Caki2 (cell line): ENCODE measurements at regions not wholly inside any gene's neighbourhood (a gene's known extent, or its start where the extent isn't known, plus 50 kb on each side); places are given as distances from the start of the nearest gene placed in this dataset.

ENCODE experiments used
- DNase-seq: peaks from one replicate; pipeline ENCODE4 v3.0.0-alpha.2; 2015; ENCODE audit warnings: low read depth
- in situ Hi-C: cut with HindIII; loops from 2 replicates; pipeline ENCODE4 v1.10.0; 2016; ENCODE audit warnings: low sequenced_read_pairs, low pct_unique_long_range_greater_than_20kb, mixed read lengths

DNA sequence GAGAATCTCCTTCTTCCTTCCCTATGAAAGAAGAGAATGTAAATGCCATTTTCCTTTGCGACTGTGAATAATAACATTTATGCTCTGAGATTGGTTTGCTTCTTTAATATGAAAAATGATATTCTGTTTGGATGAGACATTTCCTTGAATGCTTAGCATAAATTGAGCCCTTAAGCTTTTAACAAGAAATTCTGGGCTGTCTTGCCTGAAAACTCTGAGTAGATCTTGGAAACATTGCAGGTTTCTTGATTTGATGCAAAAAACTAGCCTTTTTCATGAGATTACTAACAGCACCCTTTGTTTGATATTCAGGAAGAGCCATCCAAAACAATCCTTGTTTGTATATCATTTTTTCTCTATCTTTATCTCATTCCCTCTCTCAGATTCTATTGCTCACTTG, 272.5 kb downstream of the TMEM38B start:
- in situ Hi-C loops: no loop called here

DNA sequence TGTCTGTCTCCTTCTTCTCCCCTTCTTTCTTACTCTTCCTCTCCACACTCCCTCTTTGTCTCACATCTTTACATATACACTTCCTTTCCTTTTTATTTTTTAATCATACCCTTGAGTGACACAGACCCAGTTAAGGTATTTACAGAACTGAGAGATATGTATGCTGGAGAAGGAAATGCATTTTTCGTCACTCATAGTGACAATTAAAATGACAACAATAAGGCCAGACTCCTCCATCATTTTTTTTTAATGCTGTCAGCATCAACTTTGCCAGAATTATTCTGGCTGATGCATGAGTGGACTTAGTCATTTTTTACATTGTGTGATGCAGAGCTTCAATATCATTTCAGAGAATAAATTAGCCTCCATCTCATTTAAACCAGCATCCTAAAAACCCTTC, 272.9 kb downstream of the TMEM38B start:
- in situ Hi-C loops: no loop called here
- DNase-seq: no peak

More for the DNA sequence above, 272.5 kb downstream of the TMEM38B start:
- no peak for DNase-seq

DNA sequence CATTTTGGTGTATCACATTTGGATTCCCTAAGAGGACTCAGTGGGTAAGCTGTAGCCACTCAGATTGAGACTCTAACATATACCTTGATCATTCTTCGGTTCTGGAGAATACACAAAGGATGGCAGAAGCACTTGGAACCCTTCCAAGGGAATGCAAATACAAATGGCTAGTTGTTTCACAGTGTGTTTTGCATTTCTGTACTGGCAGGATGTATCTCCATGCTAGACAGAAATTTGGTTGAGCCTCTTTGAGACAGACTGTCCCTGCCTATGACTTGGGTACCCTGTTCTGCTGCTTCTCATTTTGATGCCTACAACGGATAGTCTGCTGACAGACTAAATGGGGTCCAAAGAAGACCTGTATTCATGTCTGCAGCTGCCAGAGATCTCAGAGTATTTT, 273.5 kb downstream of the TMEM38B start:
- no peak for DNase-seq
- in situ Hi-C loops: no loop called here

DNA sequence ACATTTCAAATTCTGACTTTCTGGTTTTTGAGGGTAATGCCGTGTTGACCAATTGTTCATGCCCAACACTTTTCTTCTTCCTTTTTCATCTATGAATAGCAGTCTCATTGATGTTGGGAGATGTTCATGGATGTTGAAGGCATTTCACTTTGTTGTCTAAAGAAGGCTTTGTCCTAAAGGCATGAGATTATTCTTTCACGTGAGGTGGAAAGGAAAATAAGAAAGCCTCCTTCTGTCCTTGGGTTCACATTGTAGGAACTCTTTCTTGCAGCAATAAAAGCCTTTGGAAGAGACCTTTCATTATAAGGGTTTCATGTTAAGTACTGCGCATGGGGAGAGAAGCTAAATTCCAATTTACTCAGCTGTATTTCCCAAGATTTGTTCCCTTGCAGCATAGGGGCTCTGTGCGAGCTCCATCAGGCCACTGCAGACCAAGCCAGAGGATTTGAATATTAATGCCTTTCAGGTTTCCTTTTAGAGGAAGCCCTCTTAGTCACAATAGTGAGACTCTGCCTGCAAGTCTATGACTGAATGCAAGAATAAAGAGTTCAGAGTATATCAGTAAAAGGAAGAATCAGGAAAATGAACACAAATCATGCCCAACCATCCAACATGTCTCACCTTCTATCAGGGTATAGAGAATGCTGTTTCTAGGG, 274.6 kb downstream of the TMEM38B start:
- DNase-seq: no peak
- in situ Hi-C loops: no loop called here

DNA sequence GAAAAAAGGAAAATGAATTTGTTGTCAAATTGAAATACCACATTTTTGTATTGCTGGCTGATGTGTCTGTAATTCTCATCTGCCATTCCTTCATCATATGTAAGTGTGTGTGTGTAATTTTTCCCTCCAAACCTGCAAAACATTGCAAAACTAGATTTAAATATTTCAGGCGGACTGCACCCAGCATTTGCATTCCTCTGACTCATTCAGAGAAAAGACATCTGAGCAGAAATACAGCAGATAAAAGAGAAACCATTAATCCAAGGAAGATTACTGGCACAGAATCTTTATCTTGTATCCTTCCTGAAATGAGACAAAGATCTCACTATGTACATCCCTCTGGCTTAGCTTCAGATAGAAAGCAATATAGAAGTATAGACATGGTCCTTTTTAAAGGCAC, 275.3 kb downstream of the TMEM38B start:
- DNase-seq: no peak
- in situ Hi-C loops: no loop called here

DNA sequence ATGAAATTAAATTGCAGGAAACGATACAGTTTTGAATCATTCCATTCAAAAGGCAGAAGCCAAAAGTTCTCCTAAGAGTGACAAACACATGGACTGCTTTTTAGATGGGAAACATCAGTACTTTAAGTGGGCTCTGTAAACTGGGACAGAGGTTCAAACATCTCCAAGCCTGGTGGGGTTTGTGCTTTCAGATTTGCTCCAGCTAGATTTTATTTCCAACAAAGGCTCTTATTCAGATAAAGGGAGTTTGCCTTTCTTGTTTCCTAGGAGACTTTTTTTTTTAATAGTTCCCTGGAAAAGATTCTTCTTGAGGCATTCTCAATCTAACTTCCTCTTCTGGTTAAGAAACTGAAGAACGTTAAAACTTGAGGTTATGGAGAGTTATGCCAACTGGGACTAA, 277.6 kb downstream of the TMEM38B start:
- no peak for DNase-seq
- in situ Hi-C loops: no loop called here

DNA sequence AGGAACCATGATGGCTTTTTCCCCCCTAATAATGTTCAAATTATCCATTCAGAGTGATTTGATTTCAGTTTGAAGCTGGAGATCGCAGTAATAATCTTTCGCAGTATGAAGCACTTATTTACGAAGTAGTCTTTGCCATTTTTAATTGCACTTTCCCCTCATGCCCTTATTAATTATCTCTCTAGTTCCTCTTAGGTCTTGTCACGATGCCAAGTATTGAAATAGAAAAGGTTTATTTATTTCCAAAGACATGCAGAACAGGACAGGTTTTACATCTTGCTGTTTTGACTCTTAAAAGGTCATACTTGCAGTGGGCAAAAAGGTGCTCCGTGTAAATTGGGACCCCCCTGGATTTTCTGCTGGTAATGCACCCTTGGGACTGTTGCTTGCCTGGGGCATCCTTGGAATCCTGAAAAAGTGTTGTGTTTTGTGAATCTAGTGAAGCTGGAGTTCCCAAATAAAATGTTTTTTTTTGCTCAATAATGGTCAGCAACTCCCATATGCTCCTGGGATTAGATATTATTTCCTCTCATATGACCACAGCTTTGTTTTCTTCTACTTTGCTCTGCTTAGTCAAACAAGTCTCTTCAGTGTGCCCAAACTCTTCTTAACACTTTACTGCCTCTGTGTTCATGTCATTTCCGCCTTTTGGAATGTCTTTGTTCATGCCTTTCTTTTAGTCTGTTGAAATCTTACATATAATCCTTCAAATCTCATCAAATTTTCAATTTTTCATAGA, 278.3 kb downstream of the TMEM38B start:
- DNase-seq: no peak
- in situ Hi-C loops: no loop called here

DNA sequence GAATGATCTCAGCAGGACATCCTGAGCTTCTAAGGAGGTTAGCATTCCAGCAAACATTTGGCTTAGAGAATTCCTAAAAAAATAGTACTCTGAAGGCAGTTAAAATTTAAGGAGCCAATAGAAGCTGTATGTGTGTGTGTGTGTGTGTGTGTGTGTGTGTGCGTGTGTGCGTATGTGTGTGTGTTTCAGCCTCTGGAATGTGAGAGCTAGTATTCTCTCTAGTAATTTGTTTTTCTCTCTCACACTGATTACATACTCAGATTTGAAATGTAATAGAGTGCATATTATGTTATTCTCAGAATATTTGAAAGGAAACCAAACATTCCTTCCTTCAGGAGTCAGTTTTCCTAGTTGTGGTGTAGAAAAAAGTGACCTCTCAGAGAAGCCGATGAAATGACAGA, 279.6 kb downstream of the TMEM38B start:
- in situ Hi-C loops: no loop called here
- DNase-seq: no peak

DNA sequence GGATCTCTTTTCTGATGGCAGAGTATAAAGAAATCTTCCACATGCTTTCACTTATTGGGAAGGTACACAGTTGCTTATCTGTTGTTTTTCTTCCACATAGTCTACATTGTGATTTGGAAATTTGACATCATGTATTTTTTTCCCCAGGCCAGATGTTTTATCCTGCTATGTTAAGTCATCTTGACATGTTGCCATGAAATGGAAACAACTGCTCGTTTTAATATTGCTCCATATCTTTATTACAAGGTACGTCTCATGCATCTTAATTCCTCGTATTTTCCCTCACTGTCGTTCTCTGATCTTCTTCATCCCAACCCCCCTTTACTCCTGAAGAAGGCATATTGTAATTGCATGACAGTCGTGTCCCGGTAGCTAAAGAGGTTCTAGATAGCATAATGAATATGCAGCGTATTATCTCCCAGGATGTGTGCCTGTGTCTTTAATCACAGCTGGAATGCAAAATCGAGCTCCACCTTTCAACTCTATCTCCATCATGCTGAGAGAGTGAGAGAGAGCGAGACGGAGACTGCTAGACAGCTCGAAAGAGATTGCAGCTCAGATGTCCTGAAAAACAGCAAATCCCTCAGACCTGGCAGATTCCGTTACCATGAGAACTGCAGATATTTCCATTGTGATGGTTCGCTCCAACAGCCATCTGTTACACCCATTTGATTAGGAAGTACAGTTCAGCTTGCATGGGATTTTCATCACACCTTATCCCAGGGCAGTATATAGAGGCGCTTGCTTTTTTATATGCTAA, 281.7 kb downstream of the TMEM38B start:
- in situ Hi-C loops: no loop called here
- no peak for DNase-seq

DNA sequence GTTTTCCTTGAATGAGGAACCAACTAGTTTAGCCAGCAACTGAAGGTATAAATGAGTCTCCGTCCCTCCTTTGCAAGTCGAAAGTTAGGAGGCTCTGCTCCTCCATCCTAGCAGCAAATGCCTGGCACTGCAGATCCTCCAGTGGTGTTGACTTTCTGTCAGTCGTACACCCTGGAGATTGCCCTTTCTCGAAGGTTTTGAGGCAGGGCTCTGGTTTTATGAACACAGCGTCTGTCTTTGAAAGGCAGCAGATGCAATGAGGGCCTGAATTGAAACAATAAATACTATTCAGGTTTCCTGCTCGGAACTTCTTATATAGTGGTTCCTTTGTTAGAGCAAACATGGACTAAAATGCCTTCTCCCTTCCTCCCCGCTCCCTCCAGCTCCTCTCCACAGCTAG, 284.0 kb downstream of the TMEM38B start:
- no peak for DNase-seq
- in situ Hi-C loops: no loop called here

DNA sequence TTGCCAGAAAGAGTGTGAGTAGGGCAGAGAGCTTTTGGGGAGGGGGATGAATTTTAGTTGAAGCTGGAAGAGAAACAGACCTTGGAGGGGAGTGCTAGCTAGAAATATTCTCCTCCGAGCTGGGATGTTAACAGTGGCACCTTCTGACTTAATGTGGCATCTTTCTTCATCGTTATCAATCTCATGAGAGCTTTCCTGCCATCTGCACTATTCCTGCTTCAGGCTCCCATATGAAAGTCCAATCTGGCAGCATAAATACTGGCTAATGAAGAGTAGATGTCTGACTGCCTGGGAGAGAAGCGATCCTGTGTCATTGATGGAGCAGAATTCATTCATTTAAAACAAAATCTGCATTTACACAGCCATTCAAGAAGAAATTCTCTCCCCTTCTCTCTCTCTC, 284.5 kb downstream of the TMEM38B start:
- in situ Hi-C loops: no loop called here
- DNase-seq: no peak

DNA sequence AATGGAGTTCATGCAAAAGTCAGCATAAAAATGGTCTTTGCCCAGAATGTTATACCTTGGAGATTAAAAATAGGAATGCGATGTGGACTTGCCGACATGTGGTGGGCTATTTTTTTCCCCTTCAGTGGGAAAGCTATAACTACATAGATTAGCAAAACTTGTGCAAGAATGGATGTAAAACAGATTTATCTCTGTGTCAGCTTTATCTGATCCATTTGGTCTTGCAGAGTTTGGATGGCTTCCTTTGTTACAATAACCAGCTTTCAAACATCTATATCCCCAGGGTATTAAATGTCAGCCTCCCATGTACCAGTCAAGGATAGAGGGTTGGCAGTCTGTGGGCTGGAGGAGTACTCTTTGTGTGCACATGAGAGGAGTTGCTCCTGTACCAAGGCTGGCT, 284.9 kb downstream of the TMEM38B start:
- no peak for DNase-seq
- in situ Hi-C loops: no loop called here

DNA sequence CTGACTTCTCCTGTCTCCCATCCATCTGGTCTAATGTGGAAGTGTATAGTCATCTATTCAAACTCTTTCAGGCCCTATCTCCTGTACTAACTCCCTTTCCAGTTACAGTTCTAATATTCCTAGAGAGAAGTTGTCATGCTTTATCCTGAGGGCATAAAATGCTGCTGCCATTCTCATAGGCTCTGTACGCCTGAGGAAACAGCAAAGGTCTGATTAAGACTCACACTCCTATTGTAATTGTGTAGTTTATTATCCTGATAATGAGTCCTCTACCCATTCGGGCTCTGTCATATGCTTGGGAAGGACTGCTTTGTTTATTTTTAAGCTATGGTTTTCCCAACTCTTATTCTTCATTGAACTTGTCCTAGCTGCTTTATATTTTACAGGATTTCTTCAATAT, 290.4 kb downstream of the TMEM38B start:
- DNase-seq: no peak
- in situ Hi-C loops: no loop called here

DNA sequence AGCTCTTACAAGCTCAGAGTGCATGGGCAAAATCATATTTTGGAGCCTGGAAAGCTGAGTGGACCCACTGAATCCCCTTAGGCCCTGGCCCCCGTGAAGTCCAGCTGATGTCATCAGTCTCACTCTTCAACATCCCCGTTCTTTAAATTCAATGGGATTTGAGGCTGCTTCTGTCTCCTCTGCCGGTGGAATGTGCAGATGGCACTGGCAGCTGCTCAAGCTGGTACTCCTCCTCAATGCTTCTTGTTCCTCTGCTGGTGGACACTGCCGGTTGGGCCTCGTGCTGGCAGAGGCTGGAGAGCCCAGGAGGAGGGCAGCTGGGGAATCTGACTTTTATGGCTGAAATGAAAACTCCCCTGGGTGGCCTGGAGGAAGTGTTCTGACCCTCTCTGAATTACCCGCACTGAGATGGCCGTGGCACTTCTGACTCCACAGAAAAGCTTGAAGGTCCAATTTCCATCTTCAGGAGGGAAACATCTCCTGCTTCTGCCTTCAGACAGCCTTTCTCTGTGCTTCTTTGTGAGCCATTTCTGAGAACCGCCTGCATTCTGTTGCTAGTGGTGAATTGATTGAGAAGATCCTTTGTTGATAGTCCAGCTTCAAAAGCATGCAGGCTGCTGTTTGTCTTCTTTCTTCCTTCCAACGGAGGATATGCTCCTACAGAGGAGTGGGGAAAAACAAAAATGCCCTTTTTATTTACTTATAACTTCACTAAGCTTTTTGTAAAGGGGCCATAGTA, 298.9 kb downstream of the TMEM38B start:
- DNase-seq: no peak
- in situ Hi-C loops: no loop called here

DNA sequence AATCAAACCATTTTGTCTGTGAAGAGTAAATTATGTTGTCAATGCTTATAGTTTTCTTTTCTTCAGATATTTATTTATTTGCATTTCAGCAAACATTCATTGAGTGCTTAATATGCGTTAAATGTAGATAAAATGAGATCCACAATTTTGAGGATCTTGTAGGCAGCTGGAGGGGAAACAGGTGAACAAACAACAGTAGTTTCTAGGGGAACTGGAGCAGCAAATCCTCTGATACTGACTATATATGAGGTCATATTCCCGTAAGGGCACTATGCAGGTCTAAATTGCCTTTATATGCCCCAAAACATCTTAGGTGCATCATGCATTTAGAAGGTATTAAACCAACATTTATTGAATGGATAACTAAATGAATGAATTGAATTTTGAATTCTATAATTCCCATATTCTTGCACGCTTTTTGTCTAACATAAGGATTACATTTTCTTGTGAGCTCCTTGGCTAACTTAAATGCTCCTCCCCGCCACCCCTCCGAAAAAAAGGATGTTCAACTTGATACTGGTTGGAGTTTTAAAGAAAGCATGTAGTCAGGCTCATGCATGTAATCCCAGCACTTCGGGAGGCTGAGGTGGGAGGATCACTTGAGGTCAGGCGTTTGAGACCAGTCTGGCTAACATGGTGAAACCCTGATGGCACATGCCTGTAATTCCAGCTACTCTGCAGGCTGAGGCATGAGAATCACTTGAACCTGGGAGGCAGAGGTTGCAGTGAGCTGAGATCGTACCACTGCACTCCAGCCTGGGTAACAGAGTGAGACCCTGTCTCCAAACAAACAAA, 299.8 kb downstream of the TMEM38B start:
- in situ Hi-C loops: no loop called here
- DNase-seq: no peak

DNA sequence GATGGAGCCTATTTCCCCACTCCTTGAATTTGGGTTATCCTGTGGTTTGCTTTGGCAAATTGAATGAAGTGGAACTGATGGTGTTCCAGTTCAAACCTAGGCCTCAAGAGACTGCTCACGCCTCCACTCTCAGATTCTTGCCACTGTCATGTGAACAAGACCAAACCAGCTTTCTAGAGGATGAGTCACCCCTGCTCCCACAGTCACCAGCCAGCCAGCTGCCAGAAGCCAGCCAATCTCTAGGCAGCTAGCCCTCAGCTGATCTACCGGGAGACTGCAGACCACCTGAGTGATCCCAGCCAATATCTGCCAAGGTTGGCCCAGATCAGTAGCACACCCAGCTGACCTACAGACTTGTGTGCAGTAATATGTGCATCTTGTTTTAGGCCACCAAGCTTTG, 300.6 kb downstream of the TMEM38B start:
- peak; percentile 12 for DNase-seq
- in situ Hi-C loops: no loop called here

DNA sequence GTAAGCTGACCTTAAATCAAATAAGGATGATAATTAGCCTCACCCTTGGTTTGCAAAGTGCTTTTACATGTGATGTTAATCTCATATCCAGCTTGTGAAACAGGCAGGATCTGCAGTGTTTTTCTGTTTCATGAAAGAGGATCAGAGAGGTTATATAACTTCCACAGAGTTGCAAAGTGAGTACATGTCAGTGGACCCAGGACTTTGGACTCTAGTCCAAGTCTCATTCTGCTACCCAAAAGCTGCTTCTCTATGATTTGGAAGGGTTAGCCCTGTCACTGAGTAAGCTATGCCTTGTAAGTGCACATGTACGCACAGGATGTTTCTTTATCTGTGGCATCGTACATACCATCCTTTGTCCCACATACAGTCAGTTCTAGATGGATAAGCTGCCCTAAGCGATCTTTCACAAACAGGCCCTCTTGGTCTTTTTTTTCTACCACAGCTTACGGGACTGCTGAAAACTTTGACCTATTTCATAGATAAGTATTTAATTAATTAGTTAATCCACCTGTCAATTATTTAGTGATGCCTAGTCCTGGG, 322.9 kb downstream of the TMEM38B start:
- in situ Hi-C loops: no loop called here
- DNase-seq: no peak
